H1 (cell line): ENCODE measurements at regions not wholly inside any gene's neighbourhood (a gene's known extent, or its start where the extent isn't known, plus 50 kb on each side); places are given as distances from the start of the nearest gene placed in this dataset.

Source experiments
- ASH2L ChIP-seq: fragments of 200-600, 300-600 bp; sonication (generic); IDR thresholded peaks from one replicate; pipeline ENCODE4 v1.7.1; 2017; ENCODE audit warnings: low read length
- CTCF ChIP-seq, 3 experiments: IDR thresholded peaks; 1 replicate in 2 of 3; 2 replicates in 1 of 3; pipeline versions ENCODE4 v1.5.1 to v1.6.1; 2011; ENCODE audit warnings: low read length in 3 of 3, mild to moderate bottlenecking in 3 of 3, inconsistent platforms in 2 of 3, low read depth in 1 of 3, moderate library complexity in 1 of 3; ENCODE audit not compliant: insufficient read depth in 1 of 3; ENCODE audit errors: control extremely low read depth in 1 of 3
- EZH2 ChIP-seq: fragments of 200-600 bp; sonication (generic); IDR thresholded peaks from 2 replicates; pipeline ENCODE4 v1.7.1; 2012; ENCODE audit warnings: low read depth, mild to moderate bottlenecking, moderate library complexity, low read length, inconsistent platforms; ENCODE audit not compliant: severe bottlenecking
- JUN ChIP-seq: IDR thresholded peaks from 2 replicates; pipeline ENCODE4 v1.6.1; 2011; ENCODE audit warnings: low read depth, mild to moderate bottlenecking, improper control_type of control experiment, low read length
- NANOG ChIP-seq: IDR thresholded peaks from 2 replicates; pipeline ENCODE4 v1.6.1; 2011; ENCODE audit warnings: low read length, low read depth, mild to moderate bottlenecking, inconsistent platforms; ENCODE audit not compliant: insufficient read depth, poor library complexity, severe bottlenecking
- RFX5 ChIP-seq: IDR thresholded peaks from 2 replicates; pipeline ENCODE4 v1.6.1; 2011; ENCODE audit warnings: low read depth, low read length, improper control_type of control experiment, borderline replicate concordance
- TAF1 ChIP-seq: IDR thresholded peaks from 2 replicates; pipeline ENCODE4 v1.6.1; 2011; ENCODE audit warnings: mild to moderate bottlenecking, low read depth, low read length
- TEAD4 ChIP-seq: IDR thresholded peaks from 2 replicates; pipeline ENCODE4 v1.6.1; 2012; ENCODE audit warnings: low read depth, low read length, inconsistent platforms, mixed read lengths
- YY1 ChIP-seq: IDR thresholded peaks from 2 replicates; pipeline ENCODE4 v1.6.1; 2011; ENCODE audit warnings: low read depth, mild to moderate bottlenecking, low read length
- TF ChIP-seq, protein P1 (sequence below): IDR thresholded peaks from 2 replicates; pipeline ENCODE4 v1.6.1; 2012; ENCODE audit warnings: inconsistent platforms

GRCh38 chr7:131149840-131150239 lies 177.8 kb upstream of the MKLN1 start:
- TF ChIP-seq ASH2L (no peak), CTCF (IDR thresholded peaks at IDR 0.05; ENCODE audit: control extremely low read depth in 1 of 3, insufficient read depth in 1 of 3, low read depth in 1 of 3, low read length in 3 of 3) (no peak), EZH2 (no peak), TEAD4 (no peak), NANOG (no peak), TAF1 (no peak), YY1 (no peak), JUN (no peak), RFX5 (no peak)
- TF ChIP-seq, protein P1, sequence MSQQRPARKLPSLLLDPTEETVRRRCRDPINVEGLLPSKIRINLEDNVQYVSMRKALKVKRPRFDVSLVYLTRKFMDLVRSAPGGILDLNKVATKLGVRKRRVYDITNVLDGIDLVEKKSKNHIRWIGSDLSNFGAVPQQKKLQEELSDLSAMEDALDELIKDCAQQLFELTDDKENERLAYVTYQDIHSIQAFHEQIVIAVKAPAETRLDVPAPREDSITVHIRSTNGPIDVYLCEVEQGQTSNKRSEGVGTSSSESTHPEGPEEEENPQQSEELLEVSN: no peak
